ENCODE measurements at regions not wholly inside any gene's neighbourhood (a gene's known extent, or its start where the extent isn't known, plus 50 kb on each side); places are given as distances from the start of the nearest gene placed in this dataset.

- Histone ChIP-seq H3K9me3 (no peaks in the 10 kb centered on the region), H3K4me3 (no peak overlapping the region), H3K36me3 (no peaks in the 10 kb centered on the region), H3K27ac (no peak overlapping the region), H3K27me3 (no peaks in the 10 kb centered on the region), H3K4me1 (no peaks in the 10 kb centered on the region)
- TF ChIP-seq POLR2A (IDR thresholded peaks at IDR 0.05) (no peak), CTCF (IDR thresholded peaks at IDR 0.05) (no peak)
- DNase-seq = no peak
Measured at GRCh38 chr20:52787962-52788361, 184.2 kb upstream of the TSHZ2 start.

- Histone ChIP-seq H3K36me3 (no peaks in the 10 kb centered on the region), H3K4me3 (no peak overlapping the region), H3K27ac (no peak overlapping the region), H3K9me3 (no peaks in the 10 kb centered on the region), H3K4me1 (no peaks in the 10 kb centered on the region), H3K27me3 (no peaks in the 10 kb centered on the region)
- no peak for DNase-seq
- TF ChIP-seq POLR2A (IDR thresholded peaks at IDR 0.05) (no peak), CTCF (IDR thresholded peaks at IDR 0.05) (no peak)
Measured at GRCh38 chr20:52787216-52787615, 184.9 kb upstream of the TSHZ2 start.

GRCh38 chr20:52785679-52786078, 186.5 kb upstream of the TSHZ2 start:
- Histone ChIP-seq H3K9me3 (no peaks in the 10 kb centered on the region), H3K27ac (no peak overlapping the region), H3K36me3 (no peaks in the 10 kb centered on the region), H3K27me3 (no peaks in the 10 kb centered on the region), H3K4me3 (no peak overlapping the region), H3K4me1 (no peaks in the 10 kb centered on the region)
- TF ChIP-seq POLR2A (IDR thresholded peaks at IDR 0.05) = no peak
- TF ChIP-seq CTCF (IDR thresholded peaks at IDR 0.05) = no peak
- DNase-seq = no peak

- Histone ChIP-seq H3K4me1 (no peaks in the 10 kb centered on the region), H3K4me3 (no peak overlapping the region), H3K27ac (no peak overlapping the region), H3K27me3 (no peaks in the 10 kb centered on the region), H3K36me3 (no peaks in the 10 kb centered on the region), H3K9me3 (no peaks in the 10 kb centered on the region)
- no peak for TF ChIP-seq CTCF (IDR thresholded peaks at IDR 0.05)
- no peak for TF ChIP-seq POLR2A (IDR thresholded peaks at IDR 0.05)
- no peak for DNase-seq
Measured at GRCh38 chr20:52783769-52784168, 188.4 kb upstream of the TSHZ2 start.

GRCh38 chr20:52780462-52780861, 191.7 kb upstream of the TSHZ2 start:
- no peaks in the 10 kb centered on the region for H3K9me3 ChIP-seq
- no peaks in the 10 kb centered on the region for H3K27me3 ChIP-seq
- no peak for DNase-seq
- H3K4me1 ChIP-seq = no peaks in the 10 kb centered on the region
- H3K36me3 ChIP-seq = no peaks in the 10 kb centered on the region
- H3K4me3 ChIP-seq = no peak overlapping the region
- TF ChIP-seq CTCF (IDR thresholded peaks at IDR 0.05) (no peak), POLR2A (IDR thresholded peaks at IDR 0.05) (no peak)
- H3K27ac ChIP-seq = no peak overlapping the region

GRCh38 chr20:52779125-52779524, 193.0 kb upstream of the TSHZ2 start:
- H3K9me3 ChIP-seq = no peaks in the 10 kb centered on the region
- no peaks in the 10 kb centered on the region for H3K27me3 ChIP-seq
- no peak for TF ChIP-seq CTCF (IDR thresholded peaks at IDR 0.05)
- no peak for TF ChIP-seq POLR2A (IDR thresholded peaks at IDR 0.05)
- H3K36me3 ChIP-seq = no peaks in the 10 kb centered on the region
- H3K4me1 ChIP-seq = no peaks in the 10 kb centered on the region
- no peak overlapping the region for H3K4me3 ChIP-seq
- DNase-seq = no peak
- no peak overlapping the region for H3K27ac ChIP-seq

Data from Peyer's patch (tissue), 4 donors.